ENCODE measurements at regions not wholly inside any gene's neighbourhood (a gene's known extent, or its start where the extent isn't known, plus 50 kb on each side); places are given as distances from the start of the nearest gene placed in this dataset.
"Not testable (repeated sequence)": the region's sequence is repeated elsewhere in the genome, so short reads cannot be mapped to it uniquely, and the experiment has no call there.

DNA sequence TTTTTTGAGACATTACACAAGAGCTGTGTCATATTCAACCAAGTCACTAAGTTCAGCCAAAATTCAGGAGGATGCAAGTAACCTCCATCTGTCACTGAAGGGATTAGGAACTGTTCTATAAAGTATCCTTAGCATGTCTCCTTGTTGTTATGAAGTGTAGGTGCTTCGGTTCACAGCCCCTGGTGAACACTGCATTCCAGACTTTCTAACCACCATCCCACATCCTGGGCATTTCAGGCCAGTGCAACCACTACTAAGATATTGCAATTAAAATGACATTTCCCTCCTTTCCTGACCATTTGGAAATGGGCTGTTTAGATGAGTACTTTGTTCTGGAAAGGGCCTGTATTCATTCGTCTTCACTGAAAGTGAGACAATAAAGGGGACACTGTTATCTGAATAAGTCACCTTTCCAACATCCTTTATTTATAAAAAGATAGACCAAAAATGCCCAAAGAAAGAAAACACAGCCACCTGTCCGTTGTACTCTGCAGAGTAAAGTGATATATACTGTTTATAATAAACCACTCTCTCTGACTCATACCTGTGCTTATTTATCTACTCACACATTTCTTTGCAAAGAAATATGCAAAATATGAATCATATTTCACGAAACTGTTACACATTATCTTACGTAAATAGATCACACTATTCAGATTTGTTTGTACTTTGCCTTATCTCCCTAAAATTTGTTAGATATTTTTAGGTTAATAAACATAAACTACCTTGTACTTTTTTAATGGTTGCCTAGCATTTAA is 861.9 kb downstream of the CDH18 start:
- Histone ChIP-seq H3K4me1 (no peaks in the 10 kb centered on the region), H3K27ac (no peak overlapping the region), H3K36me3 (no peaks in the 10 kb centered on the region), H3K27me3 (no peaks in the 10 kb centered on the region), H3K4me3 (no peak overlapping the region), H3K9me3 (no peaks in the 10 kb centered on the region)
- TF ChIP-seq, protein P1, sequence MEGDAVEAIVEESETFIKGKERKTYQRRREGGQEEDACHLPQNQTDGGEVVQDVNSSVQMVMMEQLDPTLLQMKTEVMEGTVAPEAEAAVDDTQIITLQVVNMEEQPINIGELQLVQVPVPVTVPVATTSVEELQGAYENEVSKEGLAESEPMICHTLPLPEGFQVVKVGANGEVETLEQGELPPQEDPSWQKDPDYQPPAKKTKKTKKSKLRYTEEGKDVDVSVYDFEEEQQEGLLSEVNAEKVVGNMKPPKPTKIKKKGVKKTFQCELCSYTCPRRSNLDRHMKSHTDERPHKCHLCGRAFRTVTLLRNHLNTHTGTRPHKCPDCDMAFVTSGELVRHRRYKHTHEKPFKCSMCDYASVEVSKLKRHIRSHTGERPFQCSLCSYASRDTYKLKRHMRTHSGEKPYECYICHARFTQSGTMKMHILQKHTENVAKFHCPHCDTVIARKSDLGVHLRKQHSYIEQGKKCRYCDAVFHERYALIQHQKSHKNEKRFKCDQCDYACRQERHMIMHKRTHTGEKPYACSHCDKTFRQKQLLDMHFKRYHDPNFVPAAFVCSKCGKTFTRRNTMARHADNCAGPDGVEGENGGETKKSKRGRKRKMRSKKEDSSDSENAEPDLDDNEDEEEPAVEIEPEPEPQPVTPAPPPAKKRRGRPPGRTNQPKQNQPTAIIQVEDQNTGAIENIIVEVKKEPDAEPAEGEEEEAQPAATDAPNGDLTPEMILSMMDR (IDR thresholded peaks at IDR 0.05): no peak
- intact Hi-C loops (cut with DNase I): no loop called here
- DNase-seq (ENCODE audit: low spot score in 2 of 2): no peak

DNA sequence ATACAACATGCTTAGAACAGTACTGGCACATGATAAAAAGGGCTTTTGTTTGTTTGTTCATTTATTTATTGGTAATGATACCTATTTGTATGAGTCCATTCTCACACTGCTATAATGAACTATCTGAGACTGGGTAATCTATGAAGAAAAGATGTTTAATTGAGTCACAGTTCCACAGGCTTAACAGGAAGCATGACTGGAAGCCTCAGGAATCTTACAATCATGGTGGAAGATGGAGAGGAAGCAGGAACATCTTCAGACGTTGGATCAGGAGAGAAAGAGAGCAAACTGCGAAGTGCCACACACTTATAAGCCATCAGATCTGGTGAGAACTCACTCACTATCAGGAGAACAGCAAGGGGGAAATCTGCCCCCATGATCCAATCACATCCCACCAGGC is 847.7 kb downstream of the CDH18 start:
- intact Hi-C loops (cut with DNase I): no loop called here
- Histone ChIP-seq H3K4me3 (no peak overlapping the region), H3K9me3 (no peaks in the 10 kb centered on the region), H3K36me3 (no peaks in the 10 kb centered on the region), H3K27ac (no peak overlapping the region), H3K4me1 (no peaks in the 10 kb centered on the region), H3K27me3 (no peaks in the 10 kb centered on the region)
- TF ChIP-seq, protein P1 (IDR thresholded peaks at IDR 0.05): no peak
- no peak for DNase-seq (ENCODE audit: low spot score in 2 of 2)

DNA sequence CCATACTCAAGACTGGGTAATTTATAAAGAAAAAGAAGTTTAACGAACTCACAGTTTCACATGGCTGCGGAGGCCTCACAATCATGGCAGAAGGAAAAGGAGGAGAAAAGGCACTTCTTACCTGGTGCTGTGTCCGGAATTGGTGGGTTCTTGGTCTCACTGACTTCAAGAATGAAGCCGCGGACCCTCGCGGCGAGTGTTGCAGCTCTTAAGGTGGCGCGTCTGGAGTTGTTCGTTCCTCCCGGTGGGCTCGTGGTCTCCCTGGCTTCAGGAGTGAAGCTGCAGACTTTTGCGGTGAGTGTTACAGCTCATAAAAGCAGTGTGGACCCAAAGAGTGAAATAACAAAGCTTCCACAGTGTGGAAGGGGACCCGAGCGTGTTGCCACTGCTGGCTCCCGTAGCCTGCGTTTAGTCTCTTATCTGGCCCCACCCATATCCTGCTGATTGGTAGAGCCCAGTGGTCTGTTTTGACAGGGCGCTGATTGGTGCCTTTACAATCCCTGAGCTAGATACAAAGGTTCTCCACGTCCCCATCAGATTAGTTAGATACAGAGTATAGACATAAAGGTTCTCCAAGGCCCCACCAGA is 846.0 kb downstream of the CDH18 start:
- H3K36me3 ChIP-seq; H3K4me3 ChIP-seq; H3K9me3 ChIP-seq; intact Hi-C loops (cut with DNase I); H3K27me3 ChIP-seq; H3K27ac ChIP-seq; DNase-seq (ENCODE audit: low spot score in 2 of 2); H3K4me1 ChIP-seq: not testable (repeated sequence)

DNA sequence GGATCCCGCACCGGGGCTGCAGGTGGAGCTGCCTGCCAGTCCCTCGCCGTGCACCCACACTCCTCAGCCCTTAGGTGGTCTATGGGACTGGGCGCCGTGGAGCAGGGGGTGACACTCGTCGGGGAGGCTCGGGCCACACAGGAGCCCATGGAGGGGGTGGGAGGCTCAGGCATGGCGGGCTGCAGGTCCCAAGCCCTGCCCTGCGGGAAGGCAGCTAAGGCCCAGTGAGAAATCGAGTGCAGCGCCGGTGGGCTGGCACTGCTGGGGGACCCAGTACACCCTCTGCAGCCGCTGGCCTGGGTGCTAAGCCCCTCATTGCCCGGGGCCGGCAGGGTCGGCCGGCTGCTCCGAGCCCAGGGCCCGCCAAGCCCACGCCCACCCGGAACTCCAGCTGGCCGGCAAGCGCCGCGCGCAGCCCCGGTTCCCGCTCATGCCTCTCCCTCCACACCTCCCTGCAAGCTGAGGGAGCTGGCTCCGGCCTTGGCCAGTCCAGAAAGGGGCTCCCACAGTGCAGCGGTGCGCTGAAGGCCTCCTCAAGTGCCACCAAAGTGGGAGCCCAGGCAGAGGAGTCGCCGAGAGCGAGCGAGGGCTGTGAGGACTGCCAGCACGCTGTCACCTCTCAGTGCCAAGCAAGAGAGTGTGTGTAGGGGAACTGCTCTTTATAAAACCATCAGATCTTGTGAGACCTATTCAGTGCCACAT is 845.1 kb downstream of the CDH18 start:
- H3K4me1 ChIP-seq; H3K27ac ChIP-seq; H3K9me3 ChIP-seq; intact Hi-C loops (cut with DNase I); H3K36me3 ChIP-seq; H3K4me3 ChIP-seq; H3K27me3 ChIP-seq; DNase-seq (ENCODE audit: low spot score in 2 of 2): not testable (repeated sequence)

DNA sequence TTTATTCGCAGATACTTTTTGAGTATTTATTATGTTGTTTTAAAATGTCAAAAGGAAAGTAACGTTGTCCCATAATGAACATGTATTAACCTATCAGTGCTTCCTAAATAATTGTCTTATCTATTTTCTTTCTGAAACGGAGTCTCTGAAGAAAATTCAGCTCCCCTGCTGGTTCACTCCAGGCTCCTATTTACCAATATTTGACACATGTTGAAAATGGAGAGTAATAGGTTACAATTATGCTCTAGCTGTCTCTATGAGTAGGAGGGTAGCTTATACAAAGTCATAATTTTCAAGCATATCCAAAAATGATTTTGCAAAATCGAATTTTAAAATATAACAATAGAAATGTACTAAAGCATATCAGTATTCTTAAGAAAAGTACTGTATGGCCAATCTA is 844.1 kb downstream of the CDH18 start:
- Histone ChIP-seq H3K4me1 (no peaks in the 10 kb centered on the region), H3K9me3 (no peaks in the 10 kb centered on the region), H3K27me3 (no peaks in the 10 kb centered on the region), H3K4me3 (no peak overlapping the region), H3K27ac (no peak overlapping the region), H3K36me3 (no peaks in the 10 kb centered on the region)
- intact Hi-C loops (cut with DNase I): no loop called here
- TF ChIP-seq, protein P1 (IDR thresholded peaks at IDR 0.05): no peak
- DNase-seq (ENCODE audit: low spot score in 2 of 2): no peak

DNA sequence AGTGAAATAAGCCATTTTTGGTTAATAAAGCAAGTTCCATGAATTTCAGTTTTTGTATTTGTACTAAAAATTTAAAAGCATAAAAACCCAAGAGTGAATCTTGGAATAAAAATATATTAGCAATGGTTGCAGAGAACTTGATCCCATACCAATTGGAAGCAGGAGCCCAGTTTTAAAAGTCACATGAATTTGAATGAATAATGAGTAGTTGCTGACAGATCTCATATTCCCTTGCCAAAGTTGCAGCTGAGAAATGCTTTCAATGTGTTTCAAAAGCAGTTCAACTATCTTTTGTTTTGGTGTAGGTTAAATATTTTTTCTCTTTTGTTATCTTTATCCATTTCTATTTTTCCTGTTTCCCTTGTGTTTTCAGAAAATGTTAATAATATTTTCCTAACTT is 818.6 kb downstream of the CDH18 start:
- Histone ChIP-seq H3K27ac (no peak overlapping the region), H3K4me1 (no peaks in the 10 kb centered on the region), H3K27me3 (no peaks in the 10 kb centered on the region), H3K9me3 (no peaks in the 10 kb centered on the region), H3K36me3 (no peaks in the 10 kb centered on the region), H3K4me3 (no peak overlapping the region)
- DNase-seq (ENCODE audit: low spot score in 2 of 2): no peak
- intact Hi-C loops (cut with DNase I): no loop called here
- TF ChIP-seq, protein P1 (IDR thresholded peaks at IDR 0.05): no peak
